WTC11 (cell line): ENCODE measurements at regions not wholly inside any gene's neighbourhood (a gene's known extent, or its start where the extent isn't known, plus 50 kb on each side); places are given as distances from the start of the nearest gene placed in this dataset.

Experiments used
- CREB1 ChIP-seq: sonication (generic); formaldehyde crosslinking; IDR thresholded peaks from 2 replicates; pipeline ENCODE4 v1.8.0; 2023; ENCODE audit warnings: mild to moderate bottlenecking, missing genetic modification reagents
- ETV6 ChIP-seq: sonication (generic); formaldehyde crosslinking; IDR thresholded peaks from 2 replicates; pipeline ENCODE4 v1.8.1; 2022; ENCODE audit warnings: mild to moderate bottlenecking, missing genetic modification reagents
- TF ChIP-seq, protein P1 (sequence below): fragments of 200-600 bp; IDR thresholded peaks from 2 replicates; pipeline ENCODE4 v1.8.0; 2022; ENCODE audit warnings: antibody characterized with exemption
- TF ChIP-seq, protein P2 (sequence below): fragments of 250-450 bp; sonication (Bioruptor Pico); IDR thresholded peaks from 2 replicates; pipeline ENCODE4 v2.1.2; 2022; ENCODE audit warnings: mild to moderate bottlenecking, moderate library complexity

DNA sequence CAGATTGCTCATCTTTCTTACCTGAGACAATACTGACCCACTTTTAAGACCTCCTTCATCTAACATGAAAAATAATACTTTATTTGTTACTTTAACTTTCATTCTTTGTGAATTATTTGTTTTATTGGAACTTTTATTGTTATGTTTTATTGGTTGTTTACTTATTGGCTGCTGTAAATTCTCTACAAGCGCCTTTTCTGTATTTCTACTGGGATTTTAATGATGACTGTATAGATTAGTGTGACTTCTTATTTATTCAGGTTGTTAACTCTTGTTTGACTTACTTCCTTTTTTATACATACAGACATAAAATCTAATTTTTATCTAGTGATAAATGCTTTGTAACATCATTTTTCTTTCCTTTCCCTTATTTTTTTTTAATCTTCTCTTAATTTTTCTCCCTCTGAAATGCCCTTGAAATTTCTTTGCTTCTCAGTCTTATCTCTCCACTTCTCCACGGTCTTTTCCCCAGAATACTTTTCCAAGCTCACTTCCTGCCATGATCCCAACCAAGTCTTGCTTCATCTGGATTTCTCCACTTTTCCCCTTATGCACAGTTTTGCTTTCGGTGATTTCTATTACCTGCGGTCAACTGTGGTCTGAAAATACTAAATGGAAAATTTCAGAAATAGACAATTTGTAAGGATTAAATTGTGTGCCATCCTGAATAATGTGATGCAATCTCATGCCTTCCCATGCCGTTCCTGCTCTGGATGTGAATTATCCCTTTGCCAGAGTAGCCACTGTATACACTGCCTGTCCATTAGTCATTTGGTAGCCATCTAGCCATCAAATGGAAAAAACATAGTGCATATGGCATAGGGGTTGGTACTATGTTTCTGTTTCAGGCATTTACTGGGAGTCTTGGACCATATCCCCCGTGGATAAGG lies 265.9 kb downstream of the PRL start:
- TF ChIP-seq, protein P1, sequence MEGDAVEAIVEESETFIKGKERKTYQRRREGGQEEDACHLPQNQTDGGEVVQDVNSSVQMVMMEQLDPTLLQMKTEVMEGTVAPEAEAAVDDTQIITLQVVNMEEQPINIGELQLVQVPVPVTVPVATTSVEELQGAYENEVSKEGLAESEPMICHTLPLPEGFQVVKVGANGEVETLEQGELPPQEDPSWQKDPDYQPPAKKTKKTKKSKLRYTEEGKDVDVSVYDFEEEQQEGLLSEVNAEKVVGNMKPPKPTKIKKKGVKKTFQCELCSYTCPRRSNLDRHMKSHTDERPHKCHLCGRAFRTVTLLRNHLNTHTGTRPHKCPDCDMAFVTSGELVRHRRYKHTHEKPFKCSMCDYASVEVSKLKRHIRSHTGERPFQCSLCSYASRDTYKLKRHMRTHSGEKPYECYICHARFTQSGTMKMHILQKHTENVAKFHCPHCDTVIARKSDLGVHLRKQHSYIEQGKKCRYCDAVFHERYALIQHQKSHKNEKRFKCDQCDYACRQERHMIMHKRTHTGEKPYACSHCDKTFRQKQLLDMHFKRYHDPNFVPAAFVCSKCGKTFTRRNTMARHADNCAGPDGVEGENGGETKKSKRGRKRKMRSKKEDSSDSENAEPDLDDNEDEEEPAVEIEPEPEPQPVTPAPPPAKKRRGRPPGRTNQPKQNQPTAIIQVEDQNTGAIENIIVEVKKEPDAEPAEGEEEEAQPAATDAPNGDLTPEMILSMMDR: no peak
- TF ChIP-seq, protein P2, sequence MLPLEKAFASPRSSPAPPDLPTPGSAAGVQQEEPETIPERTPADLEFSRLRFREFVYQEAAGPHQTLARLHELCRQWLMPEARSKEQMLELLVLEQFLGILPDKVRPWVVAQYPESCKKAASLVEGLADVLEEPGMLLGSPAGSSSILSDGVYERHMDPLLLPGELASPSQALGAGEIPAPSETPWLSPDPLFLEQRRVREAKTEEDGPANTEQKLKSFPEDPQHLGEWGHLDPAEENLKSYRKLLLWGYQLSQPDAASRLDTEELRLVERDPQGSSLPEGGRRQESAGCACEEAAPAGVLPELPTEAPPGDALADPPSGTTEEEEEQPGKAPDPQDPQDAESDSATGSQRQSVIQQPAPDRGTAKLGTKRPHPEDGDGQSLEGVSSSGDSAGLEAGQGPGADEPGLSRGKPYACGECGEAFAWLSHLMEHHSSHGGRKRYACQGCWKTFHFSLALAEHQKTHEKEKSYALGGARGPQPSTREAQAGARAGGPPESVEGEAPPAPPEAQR (CRISPR knock-in tag): no peak
- no peak for TF ChIP-seq ETV6 (CRISPR knock-in tag)
- TF ChIP-seq CREB1 (CRISPR knock-in tag): no peak
